Keratinocyte (primary cell): ENCODE measurements at regions not wholly inside any gene's neighbourhood (a gene's known extent, or its start where the extent isn't known, plus 50 kb on each side); places are given as distances from the start of the nearest gene placed in this dataset.
A peak's percentile ranks its signal among the peaks of the same experiment; 100 is the strongest.
"Not testable (repeated sequence)": the region's sequence is repeated elsewhere in the genome, so short reads cannot be mapped to it uniquely, and the experiment has no call there.

ENCODE experiments used
- DNase-seq: peaks from one replicate; pipeline ENCODE4 v3.0.0-alpha.2; 2011; ENCODE audit warnings: low read depth, missing footprints, low spot score
- FAIRE-seq: peaks from 2 replicates; lab custom pipeline; 2011; peaks lifted over from hg19 to GRCh38; lab: Jason Lieb, UNC
- H2AFZ ChIP-seq: 2 replicates; pipeline ENCODE4 v1.6.0; 2012; ENCODE audit warnings: low read length, control low read depth, inconsistent platforms; ENCODE audit not compliant: control insufficient read depth
- H3K27ac ChIP-seq: 2 replicates; pipeline ENCODE4 v1.5.1; 2011; ENCODE audit warnings: low read length; ENCODE audit not compliant: control insufficient read depth, insufficient read depth
- H3K27me3 ChIP-seq: 3 replicates; pipeline ENCODE4 v1.6.0; 2011; ENCODE audit warnings: low read length; ENCODE audit not compliant: control insufficient read depth, insufficient read depth; ENCODE audit errors: extremely low read depth
- H3K36me3 ChIP-seq, 2 experiments: 2 replicates in 1 of 2; 3 replicates in 1 of 2; pipeline ENCODE4 v1.5.1; 2011; ENCODE audit warnings: low read length in 2 of 2, mild to moderate bottlenecking in 1 of 2; ENCODE audit not compliant: control insufficient read depth in 2 of 2, insufficient read depth in 2 of 2; ENCODE audit errors: extremely low read depth in 1 of 2
- H3K4me1 ChIP-seq: 3 replicates; pipeline ENCODE4 v1.5.1; 2011; ENCODE audit warnings: low read length; ENCODE audit not compliant: control insufficient read depth, insufficient read depth; ENCODE audit errors: extremely low read depth
- H3K4me2 ChIP-seq: 3 replicates; pipeline ENCODE4 v1.6.0; 2011; ENCODE audit warnings: low read depth, low read length; ENCODE audit not compliant: control insufficient read depth, insufficient read depth; ENCODE audit errors: extremely low read depth
- H3K4me3 ChIP-seq, 3 experiments: fragments of 200-600 bp in 1 of 3; sonication (generic) in 1 of 3; 2 replicates in 2 of 3; 3 replicates in 1 of 3; pipeline ENCODE4 v1.5.1; 2011 to 2016; ENCODE audit warnings: low read length in 3 of 3, mild to moderate bottlenecking in 3 of 3, control low read depth in 2 of 3, inconsistent platforms in 1 of 3, low read depth in 1 of 3, mixed read lengths in 1 of 3, mixed run types in 1 of 3, moderate library complexity in 1 of 3; ENCODE audit not compliant: control insufficient read depth in 2 of 3, insufficient read depth in 2 of 3; ENCODE audit errors: extremely low read depth in 1 of 3
- H3K79me2 ChIP-seq: 2 replicates; pipeline ENCODE4 v1.6.0; 2012; ENCODE audit warnings: low read length; ENCODE audit not compliant: control insufficient read depth, insufficient read depth
- H3K9ac ChIP-seq: 3 replicates; pipeline ENCODE4 v1.6.0; 2011; ENCODE audit warnings: low read length; ENCODE audit not compliant: control insufficient read depth, insufficient read depth; ENCODE audit errors: extremely low read depth
- H3K9me1 ChIP-seq: 3 replicates; pipeline ENCODE4 v1.6.0; 2011; ENCODE audit warnings: low read length; ENCODE audit not compliant: control insufficient read depth, insufficient read depth; ENCODE audit errors: extremely low read depth
- H3K9me3 ChIP-seq: 2 replicates; pipeline ENCODE4 v1.5.1; 2012; ENCODE audit warnings: low read depth, low read length; ENCODE audit not compliant: control insufficient read depth
- H4K20me1 ChIP-seq: 3 replicates; pipeline ENCODE4 v1.6.0; 2011; ENCODE audit warnings: low read length; ENCODE audit not compliant: control insufficient read depth, insufficient read depth; ENCODE audit errors: extremely low read depth
- EZH2 ChIP-seq: IDR thresholded peaks from one replicate; pipeline ENCODE4 v1.6.1; 2012; ENCODE audit warnings: inconsistent platforms, mild to moderate bottlenecking, low read length, moderate library complexity
- dilution Hi-C: fragments of 300-500 bp; cut with MboI; formaldehyde crosslinking; loops from one replicate; pipeline ENCODE4 v1.7.0; 2020; ENCODE audit warnings: low sequenced_read_pairs; ENCODE audit not compliant: extremely low pct_ligation_motif_present
- TF ChIP-seq, protein P1 (sequence below), 3 experiments: IDR thresholded peaks in 1 of 3; conservative IDR thresholded peaks in 1 of 3; optimal IDR thresholded peaks in 1 of 3; 2 replicates in 2 of 3; 3 replicates in 1 of 3; pipeline versions ENCODE3 to v1.5.1; 2011; ENCODE audit warnings: low read length in 3 of 3, mild to moderate bottlenecking in 3 of 3, moderate library complexity in 2 of 3, control low read depth in 1 of 3, inconsistent platforms in 1 of 3; ENCODE audit not compliant: insufficient read depth in 2 of 3; ENCODE audit errors: extremely low read depth in 1 of 3

DNA sequence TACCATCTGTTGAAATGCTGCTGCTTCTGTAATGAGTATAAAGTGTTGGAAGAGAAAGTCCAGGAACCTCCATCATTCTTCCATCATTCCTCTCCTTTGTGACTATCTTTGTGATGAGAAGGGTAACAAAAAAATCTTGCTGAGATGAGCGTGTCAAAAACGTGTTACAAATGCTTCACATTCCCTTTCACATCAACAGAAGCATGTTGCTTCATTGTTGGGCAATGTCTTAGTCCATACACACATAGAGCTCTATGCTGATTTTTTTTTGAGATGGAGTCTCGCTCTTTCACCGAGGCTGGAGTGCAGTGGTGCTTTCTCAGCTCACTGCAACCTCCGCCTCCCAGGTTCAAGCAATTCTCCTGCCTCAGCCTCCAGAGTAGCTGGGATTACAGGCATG is 114.1 kb upstream of the ESR1 start:
- DNase-seq = no peak
- no peaks in the 10 kb centered on the region for H3K9me1 ChIP-seq
- FAIRE-seq = no peak
- H2AFZ ChIP-seq = no peak overlapping the region
- H3K36me3 ChIP-seq = no peaks in the 10 kb centered on the region
- H3K79me2 ChIP-seq = no peaks in the 10 kb centered on the region
- H3K9me3 ChIP-seq = no peaks in the 10 kb centered on the region
- H3K4me1 ChIP-seq = peaks cover 7% of the 10 kb centered on the region
- dilution Hi-C loops = no loop called here
- H3K4me2 ChIP-seq = no peak overlapping the region
- TF ChIP-seq EZH2 = no peak
- TF ChIP-seq, protein P1, sequence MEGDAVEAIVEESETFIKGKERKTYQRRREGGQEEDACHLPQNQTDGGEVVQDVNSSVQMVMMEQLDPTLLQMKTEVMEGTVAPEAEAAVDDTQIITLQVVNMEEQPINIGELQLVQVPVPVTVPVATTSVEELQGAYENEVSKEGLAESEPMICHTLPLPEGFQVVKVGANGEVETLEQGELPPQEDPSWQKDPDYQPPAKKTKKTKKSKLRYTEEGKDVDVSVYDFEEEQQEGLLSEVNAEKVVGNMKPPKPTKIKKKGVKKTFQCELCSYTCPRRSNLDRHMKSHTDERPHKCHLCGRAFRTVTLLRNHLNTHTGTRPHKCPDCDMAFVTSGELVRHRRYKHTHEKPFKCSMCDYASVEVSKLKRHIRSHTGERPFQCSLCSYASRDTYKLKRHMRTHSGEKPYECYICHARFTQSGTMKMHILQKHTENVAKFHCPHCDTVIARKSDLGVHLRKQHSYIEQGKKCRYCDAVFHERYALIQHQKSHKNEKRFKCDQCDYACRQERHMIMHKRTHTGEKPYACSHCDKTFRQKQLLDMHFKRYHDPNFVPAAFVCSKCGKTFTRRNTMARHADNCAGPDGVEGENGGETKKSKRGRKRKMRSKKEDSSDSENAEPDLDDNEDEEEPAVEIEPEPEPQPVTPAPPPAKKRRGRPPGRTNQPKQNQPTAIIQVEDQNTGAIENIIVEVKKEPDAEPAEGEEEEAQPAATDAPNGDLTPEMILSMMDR (optimal IDR thresholded peaks at IDR 0.05 in 1 of 3, IDR thresholded peaks at IDR 0.05 in 1 of 3, conservative IDR thresholded peaks at IDR 0.05 in 1 of 3; ENCODE audit: extremely low read depth in 1 of 3, insufficient read depth in 2 of 3, low read length in 3 of 3) = no peak
- H3K9ac ChIP-seq = no peak overlapping the region
- no peaks in the 10 kb centered on the region for H4K20me1 ChIP-seq
- no peak overlapping the region for H3K27ac ChIP-seq
- H3K4me3 ChIP-seq = no peak overlapping the region
- no peaks in the 10 kb centered on the region for H3K27me3 ChIP-seq

DNA sequence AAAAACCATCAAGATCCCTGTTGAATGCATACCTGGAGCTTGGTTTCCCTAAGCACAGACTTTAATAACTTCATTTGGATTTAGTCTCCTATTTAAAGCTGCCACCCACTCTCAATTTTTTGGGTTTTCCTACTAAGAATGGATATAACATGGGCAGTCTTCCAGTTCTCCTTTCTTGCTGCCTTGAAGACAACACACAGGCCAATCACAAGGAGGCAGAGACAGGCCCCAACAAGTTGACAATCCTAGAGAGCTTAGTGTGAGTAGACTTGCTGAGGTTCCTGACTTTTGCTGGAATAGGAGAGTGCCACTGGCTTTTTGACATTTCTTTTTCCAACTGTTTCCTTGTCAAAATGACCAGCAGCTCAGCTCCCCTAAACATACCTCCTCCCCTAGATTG is 112.3 kb upstream of the ESR1 start:
- Histone ChIP-seq H3K4me2 (no peak overlapping the region), H3K9me1 (no peaks in the 10 kb centered on the region), H3K4me3 (no peak overlapping the region), H3K9me3 (no peaks in the 10 kb centered on the region), H3K27me3 (no peaks in the 10 kb centered on the region), H2AFZ (no peak overlapping the region), H3K27ac (no peak overlapping the region), H4K20me1 (no peaks in the 10 kb centered on the region), H3K9ac (no peak overlapping the region), H3K36me3 (no peaks in the 10 kb centered on the region), H3K4me1 (peaks cover 7% of the 10 kb centered on the region), H3K79me2 (no peaks in the 10 kb centered on the region)
- TF ChIP-seq, protein P1 (optimal IDR thresholded peaks at IDR 0.05 in 1 of 3, IDR thresholded peaks at IDR 0.05 in 1 of 3, conservative IDR thresholded peaks at IDR 0.05 in 1 of 3; ENCODE audit: extremely low read depth in 1 of 3, insufficient read depth in 2 of 3, low read length in 3 of 3) = no peak
- TF ChIP-seq EZH2 = no peak
- FAIRE-seq = peak; percentile 96
- dilution Hi-C loops = no loop called here
- DNase-seq = peak; percentile 15

DNA sequence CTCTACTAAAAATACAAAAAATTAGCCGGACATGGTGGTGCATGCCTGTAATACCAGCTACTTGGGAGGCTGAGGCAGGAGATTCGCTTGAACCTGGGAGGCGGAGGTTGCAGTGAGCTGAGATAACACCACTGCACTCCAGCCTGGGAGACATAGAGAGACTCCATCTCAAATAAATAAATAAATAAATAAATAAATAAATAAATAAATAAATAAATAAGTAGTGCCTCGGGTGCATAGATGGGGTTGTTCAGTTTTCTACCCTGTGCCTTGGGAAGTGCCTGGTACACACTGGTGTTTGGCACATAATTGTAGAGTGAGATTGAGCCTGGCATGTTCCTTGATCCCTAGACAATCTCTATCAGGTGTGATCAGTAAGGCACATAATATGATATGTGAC is 111.2 kb upstream of the ESR1 start:
- H3K4me1 ChIP-seq, FAIRE-seq, H3K4me2 ChIP-seq, H3K9ac ChIP-seq, H4K20me1 ChIP-seq, H3K27me3 ChIP-seq, DNase-seq, H3K36me3 ChIP-seq, H2AFZ ChIP-seq, H3K9me3 ChIP-seq, H3K9me1 ChIP-seq, H3K4me3 ChIP-seq, dilution Hi-C loops, H3K79me2 ChIP-seq, H3K27ac ChIP-seq: not testable (repeated sequence)
